Right atrium auricular region (tissue), 2 donors: ENCODE measurements at regions not wholly inside any gene's neighbourhood (a gene's known extent, or its start where the extent isn't known, plus 50 kb on each side); places are given as distances from the start of the nearest gene placed in this dataset.
A peak's percentile ranks its signal among the peaks of the same experiment; 100 is the strongest.
"Not testable (repeated sequence)": the region's sequence is repeated elsewhere in the genome, so short reads cannot be mapped to it uniquely, and the experiment has no call there.

ENCODE experiments used
- DNase-seq: peaks from one replicate; pipeline ENCODE4 v3.0.0-alpha.2; 2019; ENCODE audit warnings: low spot score
- H3K27ac ChIP-seq, 2 donors: fragments of 200-600 bp; sonication (generic); 1 replicate in 1 of 2; 2 replicates in 1 of 2; pipeline ENCODE4 v1.5.1; 2016 to 2019
- H3K27me3 ChIP-seq, 2 donors: fragments of 200-600 bp; sonication (generic); one replicate each; pipeline versions ENCODE4 v1.5.1 to v1.6.0; 2017 to 2019
- H3K36me3 ChIP-seq: fragments of 200-600 bp; sonication (generic); one replicate; pipeline ENCODE4 v1.5.1; 2016
- H3K4me1 ChIP-seq, 2 donors: fragments of 200-600 bp; sonication (generic); one replicate each; pipeline versions ENCODE4 v1.5.1 to v1.6.0; 2017 to 2019
- H3K4me3 ChIP-seq, 2 donors: fragments of 200-600 bp; sonication (generic); 1 replicate in 1 of 2; 2 replicates in 1 of 2; pipeline ENCODE4 v1.5.1; 2017 to 2019; ENCODE audit warnings: mild to moderate bottlenecking in 1 of 2, moderate library complexity in 1 of 2
- H3K9me3 ChIP-seq, 2 donors: fragments of 200-600 bp; sonication (generic); one replicate each; pipeline ENCODE4 v1.5.1; 2019
- CTCF ChIP-seq, 2 donors: fragments of 200-600 bp; sonication (generic); IDR thresholded peaks; one replicate each; pipeline ENCODE4 v1.5.1; 2019; ENCODE audit warnings: antibody characterized with exemption in 2 of 2

GRCh38 chr5:69011910-69012309 is 81.9 kb upstream of the SLC30A5 start:
- Histone ChIP-seq H3K4me1 (no peaks in the 10 kb centered on the region), H3K27ac (no peak overlapping the region), H3K9me3 (no peaks in the 10 kb centered on the region), H3K27me3 (no peaks in the 10 kb centered on the region), H3K4me3 (no peak overlapping the region), H3K36me3 (no peaks in the 10 kb centered on the region)
- no peak for DNase-seq
- TF ChIP-seq CTCF (IDR thresholded peaks at IDR 0.05): no peak

GRCh38 chr5:69013481-69013880 is 80.3 kb upstream of the SLC30A5 start:
- H3K4me1 ChIP-seq: no peaks in the 10 kb centered on the region
- no peaks in the 10 kb centered on the region for H3K27me3 ChIP-seq
- no peak for TF ChIP-seq CTCF (IDR thresholded peaks at IDR 0.05)

GRCh38 chr5:69014007-69014406 is 79.8 kb upstream of the SLC30A5 start:
- H3K27me3 ChIP-seq, H3K27ac ChIP-seq, DNase-seq, H3K4me1 ChIP-seq, H3K36me3 ChIP-seq, H3K9me3 ChIP-seq, H3K4me3 ChIP-seq: not testable (repeated sequence)

More at GRCh38 chr5:69013481-69013880, 80.3 kb upstream of the SLC30A5 start:
- DNase-seq: no peak
- Histone ChIP-seq H3K27ac (no peak overlapping the region), H3K9me3 (no peaks in the 10 kb centered on the region), H3K4me3 (no peak overlapping the region), H3K36me3 (no peaks in the 10 kb centered on the region)

GRCh38 chr5:69019668-69020375 is 74.0 kb upstream of the SLC30A5 start:
- Histone ChIP-seq H3K4me3 (no peak overlapping the region), H3K27me3 (no peaks in the 10 kb centered on the region), H3K4me1 (no peaks in the 10 kb centered on the region), H3K27ac (no peak overlapping the region), H3K9me3 (no peaks in the 10 kb centered on the region), H3K36me3 (no peaks in the 10 kb centered on the region)
- TF ChIP-seq CTCF (IDR thresholded peaks at IDR 0.05): no peak
- DNase-seq: no peak

GRCh38 chr5:69024241-69024651 is 69.6 kb upstream of the SLC30A5 start:
- Histone ChIP-seq H3K36me3 (no peaks in the 10 kb centered on the region), H3K9me3 (no peaks in the 10 kb centered on the region), H3K27me3 (no peaks in the 10 kb centered on the region), H3K27ac (no peak overlapping the region), H3K4me1 (no peaks in the 10 kb centered on the region), H3K4me3 (no peak overlapping the region)
- no peak for DNase-seq
- TF ChIP-seq CTCF (IDR thresholded peaks at IDR 0.05): peak in 1 of 2 donors; percentile 63

GRCh38 chr5:69029292-69029691 is 64.5 kb upstream of the SLC30A5 start:
- no peak for DNase-seq
- H3K4me3 ChIP-seq: no peak overlapping the region
- H3K9me3 ChIP-seq: no peaks in the 10 kb centered on the region
- H3K36me3 ChIP-seq: no peaks in the 10 kb centered on the region
- H3K4me1 ChIP-seq: no peaks in the 10 kb centered on the region
- H3K27ac ChIP-seq: no peak overlapping the region
- H3K27me3 ChIP-seq: no peaks in the 10 kb centered on the region
- TF ChIP-seq CTCF (IDR thresholded peaks at IDR 0.05): no peak
